OCI-LY7 (cell line): ENCODE measurements at regions not wholly inside any gene's neighbourhood (a gene's known extent, or its start where the extent isn't known, plus 50 kb on each side); places are given as distances from the start of the nearest gene placed in this dataset.

Experiments used
- BruUV-seq: library from RNA; stranded (reverse); fragments of 400-500 nt; replicated peaks from 2 replicates; lab custom pipeline; 2021; lab: Mats Ljungman, UMichigan
- CTCF ChIA-PET: fragments of 300-600 bp; sonication (Branson Sonifier 250); formaldehyde crosslinking; loops from one replicate; lab custom pipeline; 2022; ENCODE audit warnings: antibody characterized with exemption; ENCODE audit not compliant: unreplicated experiment; lab: Charles Lee
- POLR2A ChIA-PET: fragments of 300-600 bp; sonication (Branson Sonifier 250); formaldehyde crosslinking; loops from one replicate; lab custom pipeline; 2022; ENCODE audit warnings: antibody characterized with exemption; lab: Charles Lee
- DNase-seq: peaks from one replicate; pipeline ENCODE4 v3.0.0-alpha.2; 2015; ENCODE audit warnings: low spot score
- H2AFZ ChIP-seq: fragments of 200-600 bp; sonication (generic), shearing (Covaris generic); 2 replicates; pipeline ENCODE4 v1.6.1; 2014; ENCODE audit warnings: mild to moderate bottlenecking, antibody characterized with exemption, low read length, moderate library complexity
- H3K27ac ChIP-seq: fragments of 200-600 bp; sonication (generic); 2 replicates; pipeline ENCODE4 v1.5.1; 2014; ENCODE audit warnings: mixed run types, low read depth, mild to moderate bottlenecking, moderate library complexity, low read length, inconsistent platforms; ENCODE audit not compliant: poor library complexity, severe bottlenecking
- H3K36me3 ChIP-seq: fragments of 200-600 bp; sonication (generic); 2 replicates; pipeline ENCODE4 v1.6.1; 2014; ENCODE audit warnings: mild to moderate bottlenecking, antibody characterized with exemption, low read length, moderate library complexity, mixed read lengths; ENCODE audit not compliant: insufficient read depth
- H3K4me1 ChIP-seq: fragments of 200-600 bp; sonication (generic); 2 replicates; pipeline ENCODE4 v1.5.1; 2014; ENCODE audit warnings: mild to moderate bottlenecking, low read length; ENCODE audit not compliant: insufficient read depth, poor library complexity, severe bottlenecking
- H3K4me2 ChIP-seq: fragments of 200-600 bp; sonication (generic); 2 replicates; pipeline ENCODE4 v1.6.1; 2014; ENCODE audit warnings: mild to moderate bottlenecking, low read length
- H3K4me3 ChIP-seq: fragments of 200-600 bp; sonication (generic); 2 replicates; pipeline ENCODE4 v1.5.1; 2014; ENCODE audit warnings: mild to moderate bottlenecking, low read depth, low read length; ENCODE audit not compliant: poor library complexity, severe bottlenecking
- H3K79me2 ChIP-seq: fragments of 200-600 bp; sonication (generic); 2 replicates; pipeline ENCODE4 v1.6.1; 2016; ENCODE audit warnings: low read depth, mild to moderate bottlenecking, low read length, moderate library complexity, mixed read lengths; ENCODE audit not compliant: insufficient read depth
- H3K9me2 ChIP-seq: fragments of 200-600 bp; sonication (generic); 2 replicates; pipeline ENCODE4 v1.6.1; 2016; ENCODE audit warnings: mild to moderate bottlenecking, low read length, mixed read lengths; ENCODE audit not compliant: insufficient read depth
- H3K9me3 ChIP-seq: fragments of 200-600 bp; sonication (generic); 2 replicates; pipeline ENCODE4 v1.6.1; 2014; ENCODE audit warnings: mild to moderate bottlenecking, mixed run types, low read length, mixed read lengths
- H4K20me1 ChIP-seq: fragments of 200-600 bp; sonication (generic); 2 replicates; pipeline ENCODE4 v1.6.1; 2014; ENCODE audit warnings: mild to moderate bottlenecking, antibody characterized with exemption, low read length, moderate library complexity, mixed read lengths; ENCODE audit not compliant: insufficient read depth
- CTCF ChIP-seq: fragments of 200-600 bp; sonication (generic); conservative IDR thresholded peaks from 2 replicates; pipeline ENCODE4 v1.5.1; 2014; ENCODE audit warnings: mild to moderate bottlenecking, antibody characterized with exemption, low read length, moderate library complexity, mixed read lengths
- EZH2phosphoT487 ChIP-seq: fragments of 200-600 bp; sonication (generic); IDR thresholded peaks from 2 replicates; pipeline ENCODE4 v1.6.1; 2018; ENCODE audit warnings: low read depth, borderline replicate concordance, mild to moderate bottlenecking, mixed run types, antibody characterized with exemption, low read length, moderate library complexity, mixed read lengths
- intact Hi-C: fragments of 100-400 bp; cut with micrococcal nuclease; formaldehyde crosslinking; loops from one replicate; pipeline ENCODE4 v1.10.0; 2022; ENCODE audit not compliant: unreplicated experiment

- POLR2A ChIA-PET = interaction anchor here (0.5 to 1.3 kb wide), 6 partner anchors 12 to 39 kb away, joined by 3 to 10 read pairs (median 4); no protein-coding TSS in a partner anchor
- TF ChIP-seq CTCF (no peak), EZH2phosphoT487 (no peak)
- no peak for DNase-seq
- no peak overlapping the region for H3K4me3 ChIP-seq
- CTCF ChIA-PET = interaction anchor here (1.0 kb wide), 1 partner anchor 107 kb away, joined by 3 read pairs; no protein-coding TSS in a partner anchor
- H3K9me2 ChIP-seq = no peaks in the 10 kb centered on the region
- no peaks in the 10 kb centered on the region for H4K20me1 ChIP-seq
- H3K9me3 ChIP-seq = no peaks in the 10 kb centered on the region
- H3K79me2 ChIP-seq = no peaks in the 10 kb centered on the region
- no peak overlapping the region for H3K4me2 ChIP-seq
- BruUV-seq = no TSS peak
- H3K4me1 ChIP-seq = peaks cover 11% of the 10 kb centered on the region
- no peaks in the 10 kb centered on the region for H3K36me3 ChIP-seq
- no peak overlapping the region for H3K27ac ChIP-seq
- intact Hi-C loops = no loop called here
- no peak overlapping the region for H2AFZ ChIP-seq
Observed at GRCh38 chr1:93738075-93738622, 56.5 kb upstream of the BCAR3 start.

- POLR2A ChIA-PET = interaction anchor here (0.7 to 2.0 kb wide), 8 partner anchors 8 to 106 kb away, joined by 3 to 7 read pairs (median 5); no protein-coding TSS in a partner anchor
- CTCF ChIA-PET = interaction anchor here (1.0 kb wide), 1 partner anchor 15 kb away, joined by 3 read pairs; no protein-coding TSS in a partner anchor
Observed at GRCh38 chr1:93735722-93736121, 54.1 kb upstream of the BCAR3 start.

GRCh38 chr1:93734999-93735398 lies 53.4 kb upstream of the BCAR3 start:
- CTCF ChIA-PET = interaction anchor here (0.6 to 1.2 kb wide), 7 partner anchors 15 to 106 kb away, joined by 3 read pairs; no protein-coding TSS in a partner anchor
- no peaks in the 10 kb centered on the region for H3K36me3 ChIP-seq
- no peaks in the 10 kb centered on the region for H4K20me1 ChIP-seq
- POLR2A ChIA-PET = interaction anchor here (0.9 to 2.0 kb wide), 6 partner anchors 9 to 106 kb away, joined by 3 to 7 read pairs (median 5); no protein-coding TSS in a partner anchor
- TF ChIP-seq CTCF (peak; percentile 76), EZH2phosphoT487 (no peak)
- intact Hi-C loops = loop anchor here (2.0 kb wide), 1 partner anchor 54 kb away; the partner anchor contains the start of gene BCAR3
- H3K79me2 ChIP-seq = no peaks in the 10 kb centered on the region
- no peaks in the 10 kb centered on the region for H3K9me2 ChIP-seq
- H3K4me2 ChIP-seq = no peak overlapping the region
- no TSS peak for BruUV-seq
- no peak overlapping the region for H3K27ac ChIP-seq
- peaks cover 34% of the 10 kb centered on the region for H3K4me1 ChIP-seq
- H3K4me3 ChIP-seq = no peak overlapping the region
- H2AFZ ChIP-seq = no peak overlapping the region
- H3K9me3 ChIP-seq = no peaks in the 10 kb centered on the region
- DNase-seq = peak; percentile 45

More at GRCh38 chr1:93735722-93736121, 54.1 kb upstream of the BCAR3 start:
- Histone ChIP-seq H3K27ac (no peak overlapping the region), H3K9me3 (no peaks in the 10 kb centered on the region), H4K20me1 (no peaks in the 10 kb centered on the region), H3K79me2 (no peaks in the 10 kb centered on the region), H3K9me2 (no peaks in the 10 kb centered on the region), H3K4me2 (no peak overlapping the region), H3K4me1 (peaks cover 27% of the 10 kb centered on the region), H2AFZ (no peak overlapping the region), H3K36me3 (no peaks in the 10 kb centered on the region), H3K4me3 (no peak overlapping the region)
- BruUV-seq = no TSS peak
- intact Hi-C loops = loop anchor here (2.0 kb wide), 1 partner anchor 55 kb away; the partner anchor contains the start of gene BCAR3
- DNase-seq = no peak
- no peak for TF ChIP-seq EZH2phosphoT487
